H1 (cell line): ENCODE measurements at regions not wholly inside any gene's neighbourhood (a gene's known extent, or its start where the extent isn't known, plus 50 kb on each side); places are given as distances from the start of the nearest gene placed in this dataset.

ENCODE experiments used
- CTCF ChIA-PET: fragments of 300-600 bp; sonication (Branson Sonifier 250); formaldehyde crosslinking; loops from one replicate; lab custom pipeline; 2021; ENCODE audit not compliant: partially characterized antibody; lab: Charles Lee
- POLR2A ChIA-PET: fragments of 300-600 bp; sonication (Branson Sonifier 250); formaldehyde crosslinking; loops from one replicate; lab custom pipeline; 2021; ENCODE audit warnings: inconsistent platforms; ENCODE audit not compliant: partially characterized antibody; lab: Charles Lee
- DNase-seq, 2 experiments: peaks; one replicate each; pipeline versions ENCODE4 v3.0.0 to v3.0.0-alpha.2; 2010 to 2022; ENCODE audit warnings: low spot score in 2 of 2, low read depth in 1 of 2, mixed read lengths in 1 of 2
- FAIRE-seq: peaks from 2 replicates; lab custom pipeline; 2011; peaks lifted over from hg19 to GRCh38; lab: Jason Lieb, UNC
- H2AFZ ChIP-seq: 2 replicates; pipeline ENCODE4 v1.8.1; 2012; ENCODE audit warnings: low read length, inconsistent platforms
- H2AK5ac ChIP-seq: 2 replicates; pipeline ENCODE4 v1.6.1; 2013; ENCODE audit warnings: low read depth, low read length
- H2BK120ac ChIP-seq: replicated peaks from 2 replicates; pipeline ENCODE3; 2013; ENCODE audit warnings: low read depth, low read length, inconsistent platforms
- H2BK12ac ChIP-seq: 2 replicates; pipeline ENCODE4 v1.6.1; 2013; ENCODE audit warnings: low read depth, low read length
- H2BK15ac ChIP-seq: 2 replicates; pipeline ENCODE4 v1.6.1; 2013; ENCODE audit warnings: low read length
- H2BK20ac ChIP-seq: 2 replicates; pipeline ENCODE4 v1.6.1; 2013; ENCODE audit warnings: low read length
- H2BK5ac ChIP-seq: 2 replicates; pipeline ENCODE4 v1.6.1; 2013; ENCODE audit warnings: low read depth, low read length
- H3K14ac ChIP-seq: 2 replicates; pipeline ENCODE4 v1.6.1; 2013; ENCODE audit warnings: inconsistent platforms; ENCODE audit not compliant: insufficient read length
- H3K18ac ChIP-seq: 2 replicates; pipeline ENCODE4 v1.6.1; 2013; ENCODE audit warnings: low read length; ENCODE audit errors: extremely low read depth
- H3K23ac ChIP-seq: 2 replicates; pipeline ENCODE4 v1.6.1; 2013; ENCODE audit warnings: inconsistent platforms; ENCODE audit not compliant: insufficient read length
- H3K23me2 ChIP-seq: 2 replicates; pipeline ENCODE4 v1.6.1; 2013; ENCODE audit warnings: low read depth, low read length
- H3K27ac ChIP-seq: 2 replicates; pipeline ENCODE4 v1.6.1; 2011; ENCODE audit warnings: low read depth, low read length, inconsistent platforms
- H3K27me3 ChIP-seq, 4 experiments: replicated peaks in 1 of 4; 1 replicate in 1 of 4; 2 replicates in 3 of 4; pipeline versions ENCODE4 v1.6.1 to v1.8.1; 2011 to 2013; ENCODE audit warnings: low read length in 3 of 4, mild to moderate bottlenecking in 3 of 4, inconsistent platforms in 2 of 4, mixed read lengths in 2 of 4, moderate library complexity in 1 of 4; ENCODE audit not compliant: control insufficient read depth in 3 of 4, insufficient read depth in 3 of 4; ENCODE audit errors: extremely low read depth in 1 of 4
- H3K36me3 ChIP-seq, 4 experiments: 2 replicates each; pipeline versions ENCODE4 v1.6.1 to v1.8.1; 2011 to 2013; ENCODE audit warnings: mild to moderate bottlenecking in 4 of 4, low read length in 3 of 4, moderate library complexity in 2 of 4, control low read depth in 1 of 4, inconsistent platforms in 1 of 4; ENCODE audit not compliant: insufficient read depth in 4 of 4, control insufficient read depth in 2 of 4
- H3K4ac ChIP-seq: replicated peaks from 2 replicates; pipeline ENCODE3; 2013; ENCODE audit warnings: low read length, low read depth, mixed read lengths, inconsistent platforms; ENCODE audit not compliant: insufficient read length
- H3K4me1 ChIP-seq, 4 experiments: replicated peaks in 1 of 4; 1 replicate in 1 of 4; 2 replicates in 3 of 4; pipeline versions ENCODE4 v1.6.1 to v1.8.1; 2011 to 2013; ENCODE audit warnings: low read length in 3 of 4, inconsistent platforms in 2 of 4, mixed read lengths in 1 of 4; ENCODE audit not compliant: insufficient read depth in 4 of 4, control insufficient read depth in 3 of 4
- H3K4me2 ChIP-seq, 2 experiments: 2 replicates each; pipeline versions ENCODE4 v1.6.1 to v1.8.1; 2011 to 2013; ENCODE audit warnings: low read depth in 2 of 2, low read length in 2 of 2, control low read depth in 1 of 2, inconsistent platforms in 1 of 2, mild to moderate bottlenecking in 1 of 2; ENCODE audit not compliant: insufficient read depth in 1 of 2
- H3K4me3 ChIP-seq, 4 experiments: fragments of 200-600, 300-600 bp in 1 of 4; sonication (generic), shearing (Covaris generic), sonication (Bioruptor Twin) in 1 of 4; 2 replicates each; pipeline versions ENCODE4 v1.5.1 to v1.8.1; 2011 to 2016; ENCODE audit warnings: low read length in 4 of 4, low read depth in 3 of 4, control low read depth in 2 of 4, inconsistent platforms in 2 of 4, mild to moderate bottlenecking in 2 of 4, mixed read lengths in 1 of 4, moderate library complexity in 1 of 4; ENCODE audit not compliant: insufficient read depth in 2 of 4; ENCODE audit errors: extremely low read depth in 1 of 4
- H3K56ac ChIP-seq: replicated peaks from 2 replicates; pipeline ENCODE3; 2013; ENCODE audit warnings: low read depth, mild to moderate bottlenecking, mixed read lengths, low read length, inconsistent platforms; ENCODE audit not compliant: insufficient read length
- H3K79me1 ChIP-seq: 2 replicates; pipeline ENCODE4 v1.6.1; 2013; ENCODE audit warnings: low read depth, low read length, control low read depth
- H3K79me2 ChIP-seq, 2 experiments: 2 replicates each; pipeline versions ENCODE4 v1.6.1 to v1.8.1; 2012 to 2013; ENCODE audit warnings: low read length in 2 of 2, mild to moderate bottlenecking in 2 of 2, inconsistent platforms in 1 of 2; ENCODE audit not compliant: insufficient read depth in 2 of 2, control insufficient read depth in 1 of 2
- H3K9ac ChIP-seq, 4 experiments: replicated peaks in 1 of 4; 1 replicate in 1 of 4; 2 replicates in 3 of 4; pipeline versions ENCODE4 v1.6.1 to v1.8.1; 2011 to 2013; ENCODE audit warnings: low read depth in 3 of 4, low read length in 3 of 4, control low read depth in 2 of 4, mild to moderate bottlenecking in 2 of 4, moderate library complexity in 2 of 4, inconsistent platforms in 1 of 4; ENCODE audit errors: extremely low read depth in 1 of 4
- H3K9me3 ChIP-seq, 2 experiments: 2 replicates each; pipeline versions ENCODE4 v1.6.1 to v1.8.1; 2012 to 2013; ENCODE audit warnings: mild to moderate bottlenecking in 2 of 2, moderate library complexity in 2 of 2, control low read depth in 1 of 2, inconsistent platforms in 1 of 2, low read depth in 1 of 2, low read length in 1 of 2, mixed read lengths in 1 of 2; ENCODE audit not compliant: insufficient read depth in 2 of 2
- H4K20me1 ChIP-seq, 2 experiments: replicated peaks in 1 of 2; 2 replicates each; pipeline versions ENCODE3 to v1.8.1; 2011 to 2013; ENCODE audit warnings: inconsistent platforms in 2 of 2, low read length in 2 of 2, mild to moderate bottlenecking in 1 of 2; ENCODE audit not compliant: insufficient read depth in 2 of 2, control insufficient read depth in 1 of 2
- H4K5ac ChIP-seq: 2 replicates; pipeline ENCODE4 v1.6.1; 2013; ENCODE audit warnings: low read length, low read depth, mixed read lengths, inconsistent platforms; ENCODE audit not compliant: insufficient read length
- H4K8ac ChIP-seq: 2 replicates; pipeline ENCODE4 v1.8.0; 2013; ENCODE audit warnings: mild to moderate bottlenecking, moderate library complexity, low read length, inconsistent platforms; ENCODE audit not compliant: insufficient read depth; ENCODE audit errors: extremely low read depth
- H4K91ac ChIP-seq: replicated peaks from 2 replicates; pipeline ENCODE3; 2013; ENCODE audit warnings: low read length, mixed read lengths, inconsistent platforms; ENCODE audit not compliant: insufficient read length
- SP4 ChIP-seq: IDR thresholded peaks from 2 replicates; pipeline ENCODE4 v1.6.1; 2012; ENCODE audit warnings: low read length, inconsistent platforms
- WGBS, 2 experiments: shearing (Covaris generic) in 1 of 2; methylation state at CpG; one replicate each; pipeline versions ENCODE4 v1.1.6 to v1.1.7; 2013 to 2015; ENCODE audit warnings: low lambda C conversion rate in 2 of 2, mixed read lengths in 2 of 2, inconsistent platforms in 1 of 2, low coverage in 1 of 2, missing lambda C conversion rate in 1 of 2; ENCODE audit not compliant: insufficient replicate concordance in 2 of 2, insufficient coverage in 1 of 2, insufficient read length in 1 of 2; ENCODE audit errors: extremely low coverage in 1 of 2, missing lambda C conversion rate in 1 of 2; 5-methylcytosine and 5-hydroxymethylcytosine counted together

DNA sequence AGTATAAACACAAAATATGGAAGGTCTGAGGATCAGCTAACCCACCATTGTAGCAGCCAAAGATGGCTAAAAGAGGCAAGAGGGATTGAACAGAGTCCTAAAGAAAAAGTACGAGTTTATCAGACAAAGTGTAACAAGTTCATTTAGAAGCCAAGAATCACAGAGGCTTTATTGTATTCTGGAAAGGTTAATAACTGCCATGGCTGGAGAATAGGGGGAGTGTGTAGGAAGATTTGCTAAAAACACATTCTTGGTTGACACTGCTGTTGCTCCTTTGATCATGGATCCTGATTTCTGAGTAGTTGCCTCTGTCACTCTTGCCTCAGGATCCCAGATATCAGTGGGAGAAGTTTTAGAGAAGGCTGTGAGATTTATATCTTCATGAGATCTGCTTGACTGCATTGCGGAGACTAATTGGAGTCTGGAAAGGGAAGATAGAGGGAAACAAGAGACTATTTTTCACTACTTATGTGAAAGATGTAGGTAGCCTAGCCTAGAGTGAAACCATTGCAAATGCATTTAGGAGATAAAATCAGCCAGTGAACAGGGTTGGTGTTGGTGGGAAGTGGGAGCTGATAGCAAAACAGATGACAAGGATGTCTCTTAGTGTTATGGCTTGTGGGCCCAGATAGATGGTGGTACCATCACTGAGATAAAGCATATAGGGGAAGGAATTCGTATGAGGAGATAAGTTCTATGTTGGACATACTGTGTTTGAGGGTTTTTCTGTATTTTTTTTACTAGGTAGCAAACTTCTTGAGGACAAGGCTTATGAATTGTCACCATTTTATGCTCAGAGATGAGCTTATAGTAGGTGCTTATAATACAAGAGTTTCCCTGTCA, 402.9 kb upstream of the PDE3A start:
- H3K9ac ChIP-seq, result no peak overlapping the region
- 88% methylated on average over 3 of the region's 3 CpGs; no CpG with 5 or more reads in 1 of the 2 experiments for WGBS, 2 experiments
- H3K79me2 ChIP-seq, result no peaks in the 10 kb centered on the region
- H3K4me1 ChIP-seq, result no peaks in the 10 kb centered on the region
- H4K91ac ChIP-seq, result no peak overlapping the region
- H3K4ac ChIP-seq, result no peak overlapping the region
- no peaks in the 10 kb centered on the region for H3K27me3 ChIP-seq
- H3K36me3 ChIP-seq, result no peaks in the 10 kb centered on the region
- H4K5ac ChIP-seq, result no peak overlapping the region
- H4K20me1 ChIP-seq, result no peaks in the 10 kb centered on the region
- H3K27ac ChIP-seq, result no peak overlapping the region
- TF ChIP-seq SP4, result no peak
- TF ChIP-seq, all 59 proteins: peak for 0
- POLR2A ChIA-PET, result no interaction called here
- H2BK15ac ChIP-seq, result no peak overlapping the region
- no peak overlapping the region for H3K18ac ChIP-seq
- DNase-seq (no peak), FAIRE-seq (no peak)
- H3K79me1 ChIP-seq, result no peaks in the 10 kb centered on the region
- H3K23me2 ChIP-seq, result no peaks in the 10 kb centered on the region
- H2AFZ ChIP-seq, result no peak overlapping the region
- no peak overlapping the region for H2BK20ac ChIP-seq
- H3K4me3 ChIP-seq, result no peak overlapping the region
- H3K14ac ChIP-seq, result no peak overlapping the region
- no peak overlapping the region for H3K23ac ChIP-seq
- no peak overlapping the region for H2BK12ac ChIP-seq
- CTCF ChIA-PET, result no interaction called here
- H2BK5ac ChIP-seq, result no peak overlapping the region
- no peak overlapping the region for H3K4me2 ChIP-seq
- no peak overlapping the region for H3K56ac ChIP-seq
- no peak overlapping the region for H2AK5ac ChIP-seq
- H2BK120ac ChIP-seq, result no peak overlapping the region
- H4K8ac ChIP-seq, result no peak overlapping the region
- no peaks in the 10 kb centered on the region for H3K9me3 ChIP-seq
